ENCODE measurements at regions not wholly inside any gene's neighbourhood (a gene's known extent, or its start where the extent isn't known, plus 50 kb on each side); places are given as distances from the start of the nearest gene placed in this dataset.

- H3K4me3 ChIP-seq (ENCODE audit: low read depth, low read length): no peak overlapping the region
- TF ChIP-seq, protein P1, sequence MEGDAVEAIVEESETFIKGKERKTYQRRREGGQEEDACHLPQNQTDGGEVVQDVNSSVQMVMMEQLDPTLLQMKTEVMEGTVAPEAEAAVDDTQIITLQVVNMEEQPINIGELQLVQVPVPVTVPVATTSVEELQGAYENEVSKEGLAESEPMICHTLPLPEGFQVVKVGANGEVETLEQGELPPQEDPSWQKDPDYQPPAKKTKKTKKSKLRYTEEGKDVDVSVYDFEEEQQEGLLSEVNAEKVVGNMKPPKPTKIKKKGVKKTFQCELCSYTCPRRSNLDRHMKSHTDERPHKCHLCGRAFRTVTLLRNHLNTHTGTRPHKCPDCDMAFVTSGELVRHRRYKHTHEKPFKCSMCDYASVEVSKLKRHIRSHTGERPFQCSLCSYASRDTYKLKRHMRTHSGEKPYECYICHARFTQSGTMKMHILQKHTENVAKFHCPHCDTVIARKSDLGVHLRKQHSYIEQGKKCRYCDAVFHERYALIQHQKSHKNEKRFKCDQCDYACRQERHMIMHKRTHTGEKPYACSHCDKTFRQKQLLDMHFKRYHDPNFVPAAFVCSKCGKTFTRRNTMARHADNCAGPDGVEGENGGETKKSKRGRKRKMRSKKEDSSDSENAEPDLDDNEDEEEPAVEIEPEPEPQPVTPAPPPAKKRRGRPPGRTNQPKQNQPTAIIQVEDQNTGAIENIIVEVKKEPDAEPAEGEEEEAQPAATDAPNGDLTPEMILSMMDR (IDR thresholded peaks at IDR 0.05; ENCODE audit: low read depth, low read length, missing control alignments): no peak
- DNase-seq (ENCODE audit: low read depth): no peak
Observed at GRCh38 chr4:80124246-80125211, 51.5 kb upstream of the ANTXR2 start.

Measured in GM12864 (cell line).